SHP77 treated with DMSO at 0.1 percent for 48 hours (cell line): ENCODE measurements at regions not wholly inside any gene's neighbourhood (a gene's known extent, or its start where the extent isn't known, plus 50 kb on each side); places are given as distances from the start of the nearest gene placed in this dataset.

Experiments
- DNase-seq: peaks from one replicate; lab custom pipeline; 2025; lab: John Stamatoyannopoulos, UW

DNA sequence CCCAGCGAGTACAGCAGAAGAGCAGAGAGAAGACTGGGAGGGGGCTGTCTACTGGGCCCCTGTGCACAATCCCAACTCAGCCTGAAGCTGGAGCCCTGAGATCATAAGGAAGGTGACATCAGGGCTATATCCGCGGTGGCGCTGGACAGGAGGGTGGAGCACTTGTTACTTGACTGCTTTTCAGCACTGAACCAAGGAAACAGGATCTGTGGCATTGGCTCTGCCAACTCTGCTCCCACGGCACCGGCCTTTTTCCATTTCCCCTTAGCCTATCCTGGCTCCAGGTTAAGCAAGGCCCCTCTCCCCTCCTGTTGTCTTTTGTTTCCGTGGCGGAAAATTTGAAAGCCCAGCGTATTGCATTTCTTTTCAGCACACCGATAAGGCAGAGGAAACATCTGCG, 125.0 kb upstream of the IRX3 start:
- no peak for DNase-seq

- no peak for DNase-seq
These were observed 123.4 kb upstream of the IRX3 start for GRCh38 chr16:54409982-54410381.

DNA sequence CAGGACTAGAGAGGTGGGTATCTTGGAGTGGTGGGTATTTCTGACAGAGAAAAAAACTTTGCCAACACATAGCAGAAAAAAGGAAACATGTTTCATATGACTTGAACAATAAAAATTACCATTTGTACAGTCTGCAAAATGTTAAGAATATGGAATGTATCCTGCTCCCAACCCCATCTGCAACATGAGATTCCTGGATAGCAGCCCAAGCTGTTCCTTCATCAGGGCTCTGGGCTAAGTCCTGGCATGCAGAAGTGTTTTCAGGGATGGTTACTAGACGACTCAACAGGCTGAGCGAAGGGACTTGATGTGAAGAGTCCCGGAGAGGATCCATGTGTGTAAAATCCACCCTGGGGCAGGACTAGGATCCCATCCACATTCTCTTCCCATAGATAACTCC, 121.0 kb upstream of the IRX3 start:
- no peak for DNase-seq

DNA sequence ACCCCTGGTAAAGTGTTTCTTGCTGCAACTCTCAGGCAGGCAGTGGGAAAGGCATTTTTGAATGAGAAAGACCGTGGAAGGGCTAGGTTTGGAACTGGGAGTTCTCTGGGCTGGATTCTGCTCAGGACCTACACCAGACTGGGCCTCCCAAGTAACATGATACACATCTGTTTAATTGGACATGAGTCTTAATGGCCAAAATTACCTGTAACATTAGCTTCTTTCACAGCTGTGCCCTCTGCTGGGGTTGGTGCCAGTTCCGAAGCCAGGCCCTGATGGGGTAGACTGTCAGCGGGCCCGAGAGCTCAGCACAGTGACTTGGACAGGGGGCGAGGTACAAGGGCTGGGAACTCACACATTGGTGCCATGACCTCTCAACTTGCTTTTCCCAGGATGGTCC, 118.9 kb upstream of the IRX3 start:
- DNase-seq, result no peak

DNA sequence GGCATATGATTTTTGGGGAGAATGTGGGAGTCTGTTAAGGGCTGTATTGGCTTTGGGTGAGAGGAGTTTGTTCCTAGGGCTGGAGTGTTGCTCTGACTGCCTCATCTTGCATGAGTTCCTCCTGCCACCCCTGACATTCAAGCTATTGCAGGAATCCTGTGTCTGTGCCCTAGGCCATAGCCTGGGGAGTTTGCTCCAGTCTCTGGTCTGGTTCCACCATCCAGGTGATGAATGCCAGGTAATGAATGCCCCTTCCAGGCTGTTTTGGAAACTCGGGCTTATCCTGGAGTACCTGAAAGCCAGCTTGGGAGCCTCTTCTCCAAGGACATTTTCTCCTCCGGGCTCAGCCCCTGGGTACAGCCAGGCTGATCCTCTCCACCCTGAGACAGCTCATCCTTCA, 117.0 kb upstream of the IRX3 start:
- DNase-seq, result no peak

- no peak for DNase-seq
These were observed 116.3 kb upstream of the IRX3 start for GRCh38 chr16:54402873-54403272.

DNA sequence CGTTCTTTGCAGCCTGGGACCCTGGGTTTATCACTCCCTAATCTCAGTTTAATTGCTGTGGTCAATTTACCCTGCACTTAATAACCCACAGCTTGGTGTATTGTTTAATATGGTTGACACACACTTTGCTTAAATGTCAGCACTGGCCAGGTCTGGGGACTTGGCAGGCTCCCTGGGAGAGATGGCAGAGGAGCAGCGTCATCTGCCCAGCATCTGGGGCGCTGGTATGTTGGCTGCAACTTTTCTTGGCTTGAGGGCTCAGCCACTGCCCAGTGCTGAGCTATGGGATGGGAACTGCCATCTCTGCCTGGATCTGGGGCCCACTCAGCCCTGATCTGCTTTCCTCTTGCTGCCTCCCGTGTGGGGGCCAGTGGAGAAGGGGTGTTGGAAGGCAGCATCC, 115.7 kb upstream of the IRX3 start:
- no peak for DNase-seq

GRCh38 chr16:54400261-54400660, 113.7 kb upstream of the IRX3 start:
- DNase-seq, result no peak

- DNase-seq, result no peak
These were observed 112.4 kb upstream of the IRX3 start for GRCh38 chr16:54398986-54399385.

DNA sequence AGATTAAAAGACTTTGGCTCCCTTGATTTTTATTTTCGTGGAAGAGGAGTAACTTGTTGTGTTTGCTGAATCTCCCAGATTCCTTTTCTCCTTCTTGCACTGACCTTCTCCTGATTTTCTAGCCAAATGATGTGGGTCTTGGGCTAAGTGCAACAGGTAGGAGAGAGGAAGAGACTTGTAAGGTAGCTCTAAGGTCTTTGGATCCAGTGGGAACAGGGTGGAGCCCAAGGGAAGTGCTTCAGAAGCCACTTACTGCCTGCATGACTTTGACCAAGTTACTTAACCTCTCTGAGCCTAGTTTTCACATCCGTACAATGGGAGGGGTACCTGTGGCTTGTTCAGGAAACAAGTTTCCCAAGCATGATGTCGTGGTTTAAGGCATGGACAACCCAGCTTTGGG, 111.3 kb upstream of the IRX3 start:
- no peak for DNase-seq

- DNase-seq, result no peak
These were observed 110.7 kb upstream of the IRX3 start for GRCh38 chr16:54397190-54397835.

- DNase-seq, result no peak
These were observed 103.4 kb upstream of the IRX3 start for GRCh38 chr16:54389836-54390494.

- DNase-seq, result no peak
These were observed 98.6 kb upstream of the IRX3 start for GRCh38 chr16:54385141-54385540.

GRCh38 chr16:54381601-54382313, 95.2 kb upstream of the IRX3 start:
- no peak for DNase-seq

DNA sequence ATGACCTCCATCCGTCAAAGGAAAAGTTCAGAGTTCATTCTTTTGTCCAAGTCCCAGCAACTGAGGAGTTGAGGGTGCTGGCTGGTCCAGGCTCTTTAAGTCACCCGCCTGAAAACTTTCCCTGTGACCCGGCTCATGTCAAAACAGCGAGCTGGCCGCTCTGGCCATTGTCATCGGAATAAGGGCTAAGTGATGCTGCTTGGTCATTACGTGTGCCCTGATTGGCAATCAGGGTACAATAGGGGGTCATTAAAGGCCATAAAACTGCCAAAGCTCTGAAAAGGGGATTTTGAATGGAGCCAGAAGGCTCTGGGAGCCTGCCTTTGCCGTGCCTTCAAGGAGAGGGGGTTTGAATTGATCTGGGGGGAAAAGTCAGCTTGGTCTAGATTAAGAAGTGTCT, 88.5 kb upstream of the IRX3 start:
- DNase-seq, result no peak

- no peak for DNase-seq
These were observed 87.2 kb upstream of the IRX3 start for GRCh38 chr16:54373534-54374520.

DNA sequence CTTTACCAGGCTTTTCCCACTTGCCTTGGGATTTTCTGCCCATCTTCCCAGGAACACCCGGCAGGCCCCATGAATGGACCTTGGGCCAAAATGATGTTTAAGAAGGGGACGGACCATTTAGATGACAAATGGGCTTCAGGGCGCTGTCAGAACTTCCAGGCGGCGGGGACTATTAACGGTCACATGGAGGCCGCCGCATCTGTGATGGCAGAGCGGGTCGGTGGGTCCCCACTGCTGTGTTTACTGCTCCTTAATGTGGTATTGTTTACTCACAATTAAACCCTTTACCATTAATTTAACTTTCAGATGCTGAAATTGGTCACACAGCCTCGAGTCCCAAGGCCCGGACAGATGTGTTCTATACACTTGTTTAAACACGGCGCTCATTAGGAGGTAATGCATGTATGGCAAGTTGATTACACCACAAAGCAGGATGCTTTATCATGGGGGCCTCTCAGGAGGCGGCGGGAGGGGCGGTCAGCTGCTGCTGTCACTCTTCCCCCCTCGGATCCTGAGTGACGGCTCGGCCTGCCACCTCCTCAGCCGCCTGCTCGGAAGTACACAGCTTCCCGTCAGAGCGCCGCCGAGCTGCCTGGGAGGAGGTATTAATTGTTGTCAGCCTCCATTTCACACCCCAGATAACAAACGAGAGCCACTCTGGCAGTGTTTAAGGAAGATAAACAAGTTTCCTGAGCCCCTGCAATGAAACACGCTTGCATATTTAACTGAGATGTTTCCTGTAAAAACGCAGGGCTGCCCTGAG, 83.9 kb upstream of the IRX3 start:
- DNase-seq, result no peak

DNA sequence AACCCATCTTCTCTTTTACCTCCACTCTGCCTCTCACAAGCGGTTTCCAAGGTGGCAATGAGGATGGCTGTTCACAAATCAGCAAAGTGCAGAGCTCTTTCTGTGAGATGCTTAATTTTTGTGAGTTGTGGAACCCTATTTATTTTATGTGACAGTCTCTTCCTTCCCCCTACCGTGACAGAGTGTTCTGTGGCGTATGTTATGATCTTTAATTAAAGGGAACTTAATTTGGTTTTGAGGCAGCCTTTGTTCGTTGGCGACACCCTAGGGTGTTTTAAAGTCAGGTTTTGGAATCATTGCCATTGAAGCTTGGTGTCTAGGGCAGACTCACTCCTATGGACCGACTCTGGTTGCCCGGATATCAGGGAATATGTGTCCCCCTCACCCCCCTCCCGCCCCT, 83.3 kb upstream of the IRX3 start:
- no peak for DNase-seq

- DNase-seq, result no peak
These were observed 80.4 kb upstream of the IRX3 start for GRCh38 chr16:54366943-54367342.

- no peak for DNase-seq
These were observed 79.5 kb upstream of the IRX3 start for GRCh38 chr16:54365990-54366634.

GRCh38 chr16:54363766-54364165, 77.2 kb upstream of the IRX3 start:
- no peak for DNase-seq
